CD14-positive monocyte (primary cell): ENCODE measurements at regions not wholly inside any gene's neighbourhood (a gene's known extent, or its start where the extent isn't known, plus 50 kb on each side); places are given as distances from the start of the nearest gene placed in this dataset.

Experiments
- DNase-seq, 3 donors: peaks; one replicate each; pipeline ENCODE4 v3.0.0-alpha.2; 2011 to 2022
- H2AFZ ChIP-seq: 2 replicates; pipeline ENCODE4 v1.6.0; 2012; ENCODE audit warnings: mild to moderate bottlenecking, low read depth, low read length, inconsistent platforms; ENCODE audit not compliant: insufficient read depth, poor library complexity, severe bottlenecking
- H3K27ac ChIP-seq, 2 donors: 1 replicate in 1 of 2; 2 replicates in 1 of 2; pipeline ENCODE4 v1.5.1; 2012 to 2013; ENCODE audit warnings: low read length in 2 of 2, control low read depth in 1 of 2, inconsistent platforms in 1 of 2, low read depth in 1 of 2, mild to moderate bottlenecking in 1 of 2
- H3K27me3 ChIP-seq, 2 donors: one replicate each; pipeline versions ENCODE4 v1.6.0 to v1.6.1; 2011 to 2013; ENCODE audit warnings: low read length in 2 of 2; ENCODE audit not compliant: control insufficient read depth in 2 of 2, insufficient read depth in 2 of 2
- H3K36me3 ChIP-seq, 2 donors: replicated peaks in 1 of 2; 1 replicate in 1 of 2; 2 replicates in 1 of 2; pipeline versions ENCODE4 v1.5.1 to v1.6.1; 2012 to 2013; ENCODE audit warnings: low read length in 2 of 2, control low read depth in 1 of 2, inconsistent platforms in 1 of 2, mild to moderate bottlenecking in 1 of 2; ENCODE audit not compliant: insufficient read depth in 2 of 2, control insufficient read depth in 1 of 2
- H3K4me1 ChIP-seq, 2 donors: 1 replicate in 1 of 2; 2 replicates in 1 of 2; pipeline versions ENCODE4 v1.5.1 to v1.6.1; 2012 to 2013; ENCODE audit warnings: low read length in 2 of 2, control low read depth in 1 of 2, inconsistent platforms in 1 of 2, mild to moderate bottlenecking in 1 of 2, moderate library complexity in 1 of 2; ENCODE audit not compliant: insufficient read depth in 2 of 2, control insufficient read depth in 1 of 2
- H3K4me2 ChIP-seq: replicated peaks from 2 replicates; pipeline ENCODE3; 2012; ENCODE audit warnings: low read length, moderate library complexity, mild to moderate bottlenecking; ENCODE audit not compliant: poor library complexity, severe bottlenecking; ENCODE audit errors: extremely low read depth
- H3K4me3 ChIP-seq, 3 experiments: fragments of 200-600 bp in 1 of 3; sonication (generic) in 1 of 3; replicated peaks in 1 of 3; 1 replicate in 2 of 3; 2 replicates in 1 of 3; pipeline ENCODE4 v1.5.1; 2011 to 2013; ENCODE audit warnings: low read length in 3 of 3, mild to moderate bottlenecking in 3 of 3, control low read depth in 2 of 3, low read depth in 2 of 3, inconsistent platforms in 1 of 3, moderate library complexity in 1 of 3
- H3K79me2 ChIP-seq: 2 replicates; pipeline ENCODE4 v1.6.0; 2012; ENCODE audit warnings: mild to moderate bottlenecking, control low read depth, inconsistent platforms, low read length, moderate library complexity; ENCODE audit not compliant: insufficient read depth
- H3K9ac ChIP-seq: 2 replicates; pipeline ENCODE4 v1.6.0; 2017; ENCODE audit warnings: low read length, mild to moderate bottlenecking; ENCODE audit not compliant: insufficient read depth, poor library complexity, severe bottlenecking
- H3K9me3 ChIP-seq, 2 donors: replicated peaks in 1 of 2; 1 replicate in 1 of 2; 2 replicates in 1 of 2; pipeline versions ENCODE4 v1.5.1 to v1.6.1; 2012 to 2013; ENCODE audit warnings: low read length in 2 of 2, control low read depth in 1 of 2; ENCODE audit not compliant: control insufficient read depth in 1 of 2, insufficient read depth in 1 of 2
- H4K20me1 ChIP-seq: 2 replicates; pipeline ENCODE4 v1.6.0; 2012; ENCODE audit warnings: mild to moderate bottlenecking, low read length, control low read depth, moderate library complexity; ENCODE audit not compliant: insufficient read depth
- H3K27ac Mint-ChIP-seq, 7 donors: one replicate each; pipeline ENCODE4 v1.8.0; 2020; ENCODE audit warnings: mild to moderate bottlenecking in 7 of 7, mixed read lengths in 7 of 7, moderate library complexity in 6 of 7, inconsistent platforms in 2 of 7
- H3K27me3 Mint-ChIP-seq, 3 donors: one replicate each; pipeline ENCODE4 v1.8.0; 2021 to 2022; ENCODE audit warnings: low read depth in 3 of 3, mild to moderate bottlenecking in 3 of 3, mixed read lengths in 3 of 3, moderate library complexity in 3 of 3, inconsistent platforms in 1 of 3
- H3K36me3 Mint-ChIP-seq, 2 donors: one replicate each; pipeline ENCODE4 v1.8.0; 2020; ENCODE audit warnings: mixed read lengths in 2 of 2, inconsistent platforms in 1 of 2, mild to moderate bottlenecking in 1 of 2
- H3K4me1 Mint-ChIP-seq: one replicate; pipeline ENCODE4 v1.8.0; 2020; ENCODE audit warnings: mild to moderate bottlenecking, mixed read lengths
- H3K4me3 Mint-ChIP-seq, 2 donors: one replicate each; pipeline ENCODE4 v1.8.0; 2020; ENCODE audit warnings: mild to moderate bottlenecking in 2 of 2, mixed read lengths in 2 of 2, moderate library complexity in 1 of 2
- H3K9me3 Mint-ChIP-seq, 7 donors: one replicate each; pipeline ENCODE4 v1.8.0; 2020 to 2022; ENCODE audit warnings: mixed read lengths in 7 of 7, mild to moderate bottlenecking in 6 of 7, moderate library complexity in 6 of 7, inconsistent platforms in 2 of 7
- CTCF ChIP-seq: fragments of 200-600 bp; IDR thresholded peaks from one replicate; pipeline ENCODE4 v1.8.0; 2022; ENCODE audit warnings: antibody characterized with exemption, mild to moderate bottlenecking
- WGBS: methylation state at CpG from one replicate; pipeline ENCODE4 v1.1.5; 2013; ENCODE audit warnings: missing lambda C conversion rate; ENCODE audit not compliant: insufficient coverage; 5-methylcytosine and 5-hydroxymethylcytosine counted together
- intact Hi-C, 2 donors: fragments of 100-400 bp; cut with micrococcal nuclease; formaldehyde crosslinking; loops; one replicate each; pipeline versions ENCODE4 v1.15.0 to v1.15.1; 2023

- Mint-ChIP-seq H3K4me1 (no peaks in the 10 kb centered on the region), H3K9me3 (peaks cover 2 to 9% (median 4%) of the 10 kb centered on the region in 7 donors), H3K27ac (no peak overlapping the region), H3K27me3 (no peaks in the 10 kb centered on the region), H3K4me3 (no peak overlapping the region), H3K36me3 (no peaks in the 10 kb centered on the region)
- H4K20me1 ChIP-seq = no peaks in the 10 kb centered on the region
- peaks cover 5 to 14% of the 10 kb centered on the region in 2 donors for H3K9me3 ChIP-seq
- DNase-seq = no peak
- no peaks in the 10 kb centered on the region for H3K4me1 ChIP-seq
- no peaks in the 10 kb centered on the region for H3K36me3 ChIP-seq
- no peaks in the 10 kb centered on the region for H3K27me3 ChIP-seq
- no peak overlapping the region for H3K27ac ChIP-seq
- TF ChIP-seq CTCF = no peak
- no peak overlapping the region for H3K4me2 ChIP-seq
- no peak overlapping the region for H2AFZ ChIP-seq
- no peak overlapping the region for H3K9ac ChIP-seq
- no peak overlapping the region for H3K4me3 ChIP-seq
- intact Hi-C loops = no loop called here
- no peaks in the 10 kb centered on the region for H3K79me2 ChIP-seq
- 81% methylated on average over 2 of the region's 3 CpGs for WGBS
Measured at GRCh38 chr10:106320876-106321275, 843.6 kb downstream of the SORCS1 start.

GRCh38 chr10:106320078-106320477, 844.4 kb downstream of the SORCS1 start:
- no peak overlapping the region for H2AFZ ChIP-seq
- Mint-ChIP-seq H3K36me3 (no peaks in the 10 kb centered on the region), H3K27ac (no peak overlapping the region), H3K4me3 (no peak overlapping the region), H3K9me3 (peaks cover 2 to 5% (median 3%) of the 10 kb centered on the region in 7 donors), H3K4me1 (no peaks in the 10 kb centered on the region), H3K27me3 (no peaks in the 10 kb centered on the region)
- no peaks in the 10 kb centered on the region for H3K4me1 ChIP-seq
- no peaks in the 10 kb centered on the region for H3K79me2 ChIP-seq
- H3K4me3 ChIP-seq = no peak overlapping the region
- no peak overlapping the region for H3K9ac ChIP-seq
- intact Hi-C loops = no loop called here
- WGBS = 90% methylated on average over 2 of the region's 5 CpGs
- DNase-seq = no peak
- H3K27me3 ChIP-seq = no peaks in the 10 kb centered on the region
- no peak for TF ChIP-seq CTCF
- H4K20me1 ChIP-seq = no peaks in the 10 kb centered on the region
- H3K4me2 ChIP-seq = no peak overlapping the region
- no peak overlapping the region for H3K27ac ChIP-seq
- no peaks in the 10 kb centered on the region for H3K36me3 ChIP-seq
- H3K9me3 ChIP-seq = peaks cover 5 to 14% of the 10 kb centered on the region in 2 donors
